Umbilical cord (tissue), 1 donor: ENCODE measurements at regions not wholly inside any gene's neighbourhood (a gene's known extent, or its start where the extent isn't known, plus 50 kb on each side); places are given as distances from the start of the nearest gene placed in this dataset.
"Not testable (repeated sequence)": the region's sequence is repeated elsewhere in the genome, so short reads cannot be mapped to it uniquely, and the experiment has no call there.

Source experiments
- DNase-seq: peaks from one replicate; pipeline ENCODE4 v3.0.0-alpha.2; 2015; ENCODE audit warnings: low spot score

DNA sequence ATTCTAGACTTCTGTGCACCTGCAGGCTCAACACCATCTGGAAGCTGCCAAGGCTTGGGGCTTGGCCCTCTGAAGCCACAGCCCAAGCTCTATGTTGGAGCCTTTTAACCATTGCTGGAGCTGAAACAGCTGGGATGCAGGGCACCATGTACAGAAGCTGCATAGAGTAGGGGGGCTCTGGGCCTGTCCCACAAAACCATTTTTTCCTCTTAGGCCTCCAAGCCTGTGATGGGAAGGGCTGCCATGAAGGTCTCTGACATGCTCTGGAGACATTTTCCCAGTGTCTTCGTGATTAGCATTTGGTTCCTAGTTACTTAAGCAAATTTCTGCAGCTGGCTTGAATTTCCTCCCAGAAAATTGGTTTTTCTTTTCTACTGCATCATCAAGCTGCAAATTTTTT, 999.3 kb upstream of the GRIA3 start:
- no peak for DNase-seq

DNA sequence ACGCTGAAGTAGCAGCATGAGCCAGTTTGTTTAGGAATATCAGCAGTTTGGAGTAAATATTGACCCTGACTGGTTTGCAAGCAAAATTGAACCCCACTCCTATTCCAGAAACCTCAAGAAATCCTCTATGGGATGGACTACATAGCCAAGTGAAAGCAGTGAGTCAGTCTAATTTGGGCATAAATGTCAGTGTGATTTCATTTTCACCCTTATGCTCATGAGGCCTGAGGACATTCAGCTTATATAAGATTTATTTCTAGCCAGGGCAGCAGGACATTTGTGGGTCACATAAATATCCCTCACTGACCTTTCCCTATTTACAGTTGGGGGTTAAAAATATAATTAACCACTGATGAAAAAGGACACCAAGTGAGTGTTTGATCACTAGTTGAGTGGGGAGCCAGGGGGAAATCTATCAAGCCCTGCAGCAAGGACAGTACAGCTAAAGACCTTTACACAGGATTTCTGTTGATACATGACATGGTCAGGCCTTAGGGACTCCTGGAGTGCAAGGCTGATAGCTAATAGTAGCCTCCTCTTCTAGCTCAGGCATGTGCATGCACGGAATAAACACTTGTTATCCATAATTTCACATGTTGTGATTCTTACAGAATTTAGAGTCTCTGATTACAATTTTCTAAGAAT, 996.9 kb upstream of the GRIA3 start:
- no peak for DNase-seq

- no peak for DNase-seq
Observed at GRCh38 chrX:122188751-122189150, 995.3 kb upstream of the GRIA3 start.

- DNase-seq: no peak
Observed at GRCh38 chrX:122196343-122196742, 987.7 kb upstream of the GRIA3 start.

DNA sequence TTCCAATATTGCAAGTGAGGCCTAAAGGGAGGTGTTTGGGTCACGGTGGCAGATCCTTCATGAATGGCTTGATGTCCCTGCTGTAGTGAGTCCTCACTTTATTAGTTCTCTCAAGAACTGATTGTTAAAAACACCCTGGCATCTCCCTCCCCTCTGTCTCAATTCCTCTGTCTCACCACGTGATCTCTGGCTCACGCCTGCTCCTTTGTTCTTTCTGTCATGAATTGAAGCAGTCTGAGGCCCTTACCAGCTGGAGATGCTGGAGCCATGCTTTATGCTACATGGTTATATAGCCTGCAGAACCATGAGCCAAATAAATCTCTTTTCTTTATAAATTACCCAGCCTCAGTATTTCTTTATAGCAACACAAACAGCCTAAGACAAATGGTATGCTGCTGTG, 980.7 kb upstream of the GRIA3 start:
- no peak for DNase-seq

DNA sequence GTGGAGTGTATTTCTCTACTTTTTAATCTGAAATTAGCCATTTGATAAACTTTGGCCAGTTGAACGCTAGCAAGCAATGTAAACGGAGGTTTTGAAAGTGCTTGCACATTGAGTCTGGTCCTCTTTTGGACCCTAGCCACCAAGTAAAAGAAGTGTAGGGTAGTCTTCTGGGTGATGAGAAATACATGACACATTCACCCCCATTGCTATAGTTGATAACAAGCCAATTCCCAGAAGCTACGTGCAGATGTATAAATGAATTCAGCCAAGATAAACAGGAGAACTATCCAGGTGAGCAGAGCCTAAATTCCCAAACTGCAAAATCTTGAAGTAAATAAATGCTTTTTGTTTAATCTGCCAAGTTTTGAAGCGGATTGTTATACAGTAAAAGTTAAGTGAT, 965.4 kb upstream of the GRIA3 start:
- DNase-seq: no peak

GRCh38 chrX:122219226-122219625, 964.9 kb upstream of the GRIA3 start:
- DNase-seq: no peak

DNA sequence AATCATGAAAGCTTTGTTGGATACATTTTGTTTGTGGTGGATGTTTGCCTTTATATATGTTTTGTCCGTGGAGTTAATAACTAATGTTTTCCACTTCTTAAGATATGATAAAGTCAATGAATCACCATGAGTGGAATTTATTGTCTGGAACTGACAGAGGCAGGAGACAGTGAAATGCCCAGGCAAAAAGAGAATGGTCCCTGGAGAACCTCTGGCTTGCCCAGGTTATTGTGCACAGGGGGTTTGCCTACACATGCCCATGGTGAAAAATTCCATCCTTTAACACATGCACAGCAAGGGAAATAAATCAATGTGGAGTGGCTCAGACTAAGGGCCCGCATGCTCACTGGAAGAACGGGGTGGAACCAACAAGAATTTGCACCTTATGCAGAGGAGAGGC, 964.3 kb upstream of the GRIA3 start:
- no peak for DNase-seq

GRCh38 chrX:122220644-122221373, 963.3 kb upstream of the GRIA3 start:
- no peak for DNase-seq

DNA sequence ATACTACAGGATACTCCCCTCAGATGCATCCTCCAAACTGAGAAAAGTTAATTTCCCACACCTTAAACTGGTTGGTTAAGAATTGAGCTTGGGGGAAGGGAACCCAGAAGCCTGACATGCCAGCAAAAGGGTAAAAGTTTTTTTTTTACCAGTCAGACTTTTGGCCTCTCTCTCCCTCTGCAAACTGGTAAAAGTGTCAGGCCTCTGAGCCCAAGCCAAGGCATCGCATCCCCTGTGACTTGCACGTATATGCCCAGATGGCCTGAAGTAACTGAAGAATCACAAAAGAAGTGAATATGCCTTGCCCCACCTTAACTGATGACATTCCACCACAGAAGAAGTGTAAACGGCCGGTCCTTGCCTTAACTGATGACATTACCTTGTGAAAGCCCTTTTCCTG, 962.3 kb upstream of the GRIA3 start:
- not testable (repeated sequence) for DNase-seq

- not testable (repeated sequence) for DNase-seq
Observed at GRCh38 chrX:122224137-122224536, 959.9 kb upstream of the GRIA3 start.

- peak; percentile 7 for DNase-seq
Observed at GRCh38 chrX:122238801-122239200, 945.3 kb upstream of the GRIA3 start.

DNA sequence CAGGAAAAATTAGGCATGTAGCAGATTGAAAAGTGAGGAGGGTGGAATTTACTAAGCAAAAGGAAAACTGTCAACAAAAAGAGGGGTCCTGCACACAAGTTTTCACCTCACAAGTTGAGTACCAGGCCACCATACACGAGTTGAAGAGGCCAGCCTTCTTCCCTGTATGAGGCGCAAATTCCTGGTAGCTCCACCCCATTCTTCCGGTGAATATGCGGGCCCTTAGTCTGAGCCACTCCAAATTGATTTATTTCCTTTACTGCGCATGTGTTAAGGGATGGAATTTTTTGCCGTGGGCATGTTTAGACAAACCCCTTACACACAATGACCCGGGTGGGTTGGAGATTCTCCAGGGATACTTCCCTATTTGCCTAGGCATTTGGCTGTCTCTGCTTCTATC, 942.1 kb upstream of the GRIA3 start:
- no peak for DNase-seq

- DNase-seq: no peak
Observed at GRCh38 chrX:122244080-122244479, 940.0 kb upstream of the GRIA3 start.

- no peak for DNase-seq
Observed at GRCh38 chrX:122245175-122245574, 938.9 kb upstream of the GRIA3 start.

DNA sequence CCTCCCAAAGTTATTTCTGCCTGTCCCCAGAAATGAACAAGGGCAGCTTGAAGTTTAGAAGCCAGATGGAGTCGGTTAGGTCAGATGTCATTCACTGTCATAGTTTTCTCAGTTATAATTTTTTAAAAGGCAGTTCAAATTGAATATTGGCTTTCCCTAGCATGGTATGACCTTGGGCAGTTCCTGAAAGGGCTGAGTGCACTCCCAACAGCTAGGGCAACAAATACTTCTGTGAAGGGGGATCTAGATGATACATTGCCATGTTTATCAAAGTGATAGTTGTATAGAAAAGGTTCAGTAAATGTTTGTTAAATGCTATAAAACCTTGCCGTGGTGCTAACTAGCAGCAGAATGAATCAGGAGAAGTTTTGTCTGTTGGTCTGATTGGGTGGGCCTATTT, 938.1 kb upstream of the GRIA3 start:
- DNase-seq: no peak

- no peak for DNase-seq
Observed at GRCh38 chrX:122246937-122247336, 937.1 kb upstream of the GRIA3 start.

- no peak for DNase-seq
Observed at GRCh38 chrX:122248681-122249080, 935.4 kb upstream of the GRIA3 start.

DNA sequence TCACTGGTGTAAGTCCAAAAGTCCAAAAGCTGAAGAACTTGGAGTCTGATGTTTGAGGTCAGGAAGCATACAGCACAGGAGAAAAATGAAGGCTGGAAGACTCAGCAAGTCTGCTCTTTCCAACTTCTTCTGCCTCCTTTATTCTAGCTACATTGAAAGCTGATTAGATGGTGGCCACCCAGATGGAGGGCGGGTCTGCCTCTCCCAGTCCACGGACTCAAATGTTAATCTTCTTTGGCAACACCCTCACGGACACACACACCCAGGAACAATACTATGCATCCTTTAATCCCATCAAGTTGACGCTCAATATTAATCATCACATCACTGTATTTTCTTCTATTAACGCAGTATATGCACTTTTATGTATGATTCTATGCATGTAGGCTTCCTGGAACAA, 931.6 kb upstream of the GRIA3 start:
- no peak for DNase-seq

DNA sequence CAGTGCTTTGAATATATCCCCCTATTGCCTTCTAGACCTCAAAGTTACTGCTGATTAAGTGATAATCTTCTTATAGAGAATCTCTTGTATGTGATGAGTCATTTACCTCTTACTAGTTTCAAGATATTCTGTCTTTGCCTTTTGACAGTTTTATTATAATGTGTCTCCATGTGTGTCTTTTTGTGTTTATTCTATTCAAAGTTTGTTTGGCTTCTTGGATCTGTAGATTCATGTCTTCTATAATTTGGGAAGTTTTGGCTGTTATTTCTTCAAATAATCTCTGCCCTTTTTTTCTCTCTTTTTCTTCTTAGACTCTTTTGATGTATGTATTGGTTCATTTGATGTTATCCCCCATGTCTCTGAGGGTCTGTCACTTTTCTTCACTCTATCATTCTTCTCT, 915.7 kb upstream of the GRIA3 start:
- no peak for DNase-seq

GRCh38 chrX:122269243-122269781, 914.8 kb upstream of the GRIA3 start:
- DNase-seq: no peak

GRCh38 chrX:122270809-122271494, 913.1 kb upstream of the GRIA3 start:
- no peak for DNase-seq

DNA sequence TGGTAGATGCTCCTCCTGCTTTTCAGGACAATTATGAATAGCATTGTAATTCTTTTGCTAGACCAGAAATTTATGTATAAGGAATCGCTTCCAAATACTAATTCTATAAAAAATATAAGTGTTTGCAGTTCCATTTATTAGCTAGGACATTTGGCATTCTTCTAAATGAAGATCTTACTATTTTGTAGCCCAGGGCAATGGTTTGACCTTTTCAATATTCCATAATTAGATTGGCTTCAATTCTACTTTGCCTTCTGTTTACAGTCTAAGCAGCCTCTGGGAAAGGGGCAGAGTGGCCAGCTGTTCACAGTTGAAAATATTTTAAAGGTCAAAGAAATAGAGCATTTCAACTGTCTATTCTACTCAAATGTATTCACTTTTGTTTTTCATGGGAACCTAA, 912.1 kb upstream of the GRIA3 start:
- DNase-seq: no peak
